ENCODE measurements at regions not wholly inside any gene's neighbourhood (a gene's known extent, or its start where the extent isn't known, plus 50 kb on each side); places are given as distances from the start of the nearest gene placed in this dataset.
A peak's percentile ranks its signal among the peaks of the same experiment; 100 is the strongest.

- TF ChIP-seq RAD21 (IDR thresholded peaks at IDR 0.05; ENCODE audit: low read depth) (no peak), TEAD4 (IDR thresholded peaks at IDR 0.05) (peak; percentile 82), EP300 (IDR thresholded peaks at IDR 0.05; ENCODE audit: borderline replicate concordance) (peak; percentile 74)
These were observed 162.1 kb downstream of the PCDH18 start for GRCh38 chr4:137370206-137370633.

All from Ishikawa (cell line).